ENCODE measurements at regions not wholly inside any gene's neighbourhood (a gene's known extent, or its start where the extent isn't known, plus 50 kb on each side); places are given as distances from the start of the nearest gene placed in this dataset.

- TF ChIP-seq GATA3 (IDR thresholded peaks at IDR 0.05; ENCODE audit: low read depth, low read length) = no peak
- TF ChIP-seq GATA2 (IDR thresholded peaks at IDR 0.05; ENCODE audit: low read depth, low read length) = no peak
Observed at GRCh38 chr6:106894978-106895702, 79.4 kb downstream of the CD24 start.

GRCh38 chr6:106892186-106892585 lies 82.3 kb downstream of the CD24 start:
- TF ChIP-seq GATA3 (IDR thresholded peaks at IDR 0.05; ENCODE audit: low read depth, low read length) = no peak
- TF ChIP-seq GATA2 (IDR thresholded peaks at IDR 0.05; ENCODE audit: low read depth, low read length) = no peak

- TF ChIP-seq GATA3 (IDR thresholded peaks at IDR 0.05; ENCODE audit: low read depth, low read length) (no peak), GATA2 (IDR thresholded peaks at IDR 0.05; ENCODE audit: low read depth, low read length) (no peak)
Observed at GRCh38 chr6:106890447-106890846, 84.1 kb downstream of the CD24 start.

GRCh38 chr6:106889692-106890091 lies 84.8 kb downstream of the CD24 start:
- TF ChIP-seq GATA2 (IDR thresholded peaks at IDR 0.05; ENCODE audit: low read depth, low read length) (no peak), GATA3 (IDR thresholded peaks at IDR 0.05; ENCODE audit: low read depth, low read length) (no peak)

- no peak for TF ChIP-seq GATA3 (IDR thresholded peaks at IDR 0.05; ENCODE audit: low read depth, low read length)
- no peak for TF ChIP-seq GATA2 (IDR thresholded peaks at IDR 0.05; ENCODE audit: low read depth, low read length)
Observed at GRCh38 chr6:106886922-106887797, 87.4 kb downstream of the CD24 start.

- no peak for TF ChIP-seq GATA3 (IDR thresholded peaks at IDR 0.05; ENCODE audit: low read depth, low read length)
Observed at GRCh38 chr6:106886081-106886843, 88.3 kb downstream of the CD24 start.

GRCh38 chr6:106885679-106886078 lies 88.8 kb downstream of the CD24 start:
- TF ChIP-seq GATA2 (IDR thresholded peaks at IDR 0.05; ENCODE audit: low read depth, low read length) (no peak), GATA3 (IDR thresholded peaks at IDR 0.05; ENCODE audit: low read depth, low read length) (no peak)

GRCh38 chr6:106884576-106884975 lies 90.0 kb downstream of the CD24 start:
- TF ChIP-seq GATA2 (IDR thresholded peaks at IDR 0.05; ENCODE audit: low read depth, low read length) (no peak), GATA3 (IDR thresholded peaks at IDR 0.05; ENCODE audit: low read depth, low read length) (no peak)

- TF ChIP-seq GATA2 (IDR thresholded peaks at IDR 0.05; ENCODE audit: low read depth, low read length) (peak; percentile 51; the same call in 1 of the 2 replicates), GATA3 (IDR thresholded peaks at IDR 0.05; ENCODE audit: low read depth, low read length) (peak; percentile 68; the same call in 1 of the 2 replicates)
Observed at GRCh38 chr6:106883808-106884262, 90.7 kb downstream of the CD24 start.

GRCh38 chr6:106882601-106883518 lies 91.7 kb downstream of the CD24 start:
- no peak for TF ChIP-seq GATA2 (IDR thresholded peaks at IDR 0.05; ENCODE audit: low read depth, low read length)
- TF ChIP-seq GATA3 (IDR thresholded peaks at IDR 0.05; ENCODE audit: low read depth, low read length) = no peak

- no peak for TF ChIP-seq GATA2 (IDR thresholded peaks at IDR 0.05; ENCODE audit: low read depth, low read length)
- no peak for TF ChIP-seq GATA3 (IDR thresholded peaks at IDR 0.05; ENCODE audit: low read depth, low read length)
Observed at GRCh38 chr6:106882138-106882537, 92.4 kb downstream of the CD24 start.

- TF ChIP-seq GATA3 (IDR thresholded peaks at IDR 0.05; ENCODE audit: low read depth, low read length) = no peak
- TF ChIP-seq GATA2 (IDR thresholded peaks at IDR 0.05; ENCODE audit: low read depth, low read length) = no peak
Observed at GRCh38 chr6:106880952-106881351, 93.6 kb downstream of the CD24 start.

GRCh38 chr6:106875782-106876321 lies 98.7 kb downstream of the CD24 start:
- no peak for TF ChIP-seq GATA2 (IDR thresholded peaks at IDR 0.05; ENCODE audit: low read depth, low read length)
- no peak for TF ChIP-seq GATA3 (IDR thresholded peaks at IDR 0.05; ENCODE audit: low read depth, low read length)

Data from SH-SY5Y (cell line).